Testis (tissue), 2 donors: ENCODE measurements at regions not wholly inside any gene's neighbourhood (a gene's known extent, or its start where the extent isn't known, plus 50 kb on each side); places are given as distances from the start of the nearest gene placed in this dataset.

ENCODE experiments used
- POLR2A ChIP-seq: fragments of 450-650 bp; IDR thresholded peaks from one replicate; pipeline ENCODE4 v1.6.1; 2017; ENCODE audit warnings: antibody characterized with exemption, mild to moderate bottlenecking, moderate library complexity
- TF ChIP-seq, protein P1 (sequence below), 3 experiments: fragments of 450-650 bp in 2 of 3; fragments of 200-600 bp in 1 of 3; sonication (generic) in 1 of 3; IDR thresholded peaks; one replicate each; pipeline ENCODE4 v1.5.1; 2016 to 2019; ENCODE audit warnings: antibody characterized with exemption in 3 of 3, mild to moderate bottlenecking in 2 of 3, moderate library complexity in 1 of 3

DNA sequence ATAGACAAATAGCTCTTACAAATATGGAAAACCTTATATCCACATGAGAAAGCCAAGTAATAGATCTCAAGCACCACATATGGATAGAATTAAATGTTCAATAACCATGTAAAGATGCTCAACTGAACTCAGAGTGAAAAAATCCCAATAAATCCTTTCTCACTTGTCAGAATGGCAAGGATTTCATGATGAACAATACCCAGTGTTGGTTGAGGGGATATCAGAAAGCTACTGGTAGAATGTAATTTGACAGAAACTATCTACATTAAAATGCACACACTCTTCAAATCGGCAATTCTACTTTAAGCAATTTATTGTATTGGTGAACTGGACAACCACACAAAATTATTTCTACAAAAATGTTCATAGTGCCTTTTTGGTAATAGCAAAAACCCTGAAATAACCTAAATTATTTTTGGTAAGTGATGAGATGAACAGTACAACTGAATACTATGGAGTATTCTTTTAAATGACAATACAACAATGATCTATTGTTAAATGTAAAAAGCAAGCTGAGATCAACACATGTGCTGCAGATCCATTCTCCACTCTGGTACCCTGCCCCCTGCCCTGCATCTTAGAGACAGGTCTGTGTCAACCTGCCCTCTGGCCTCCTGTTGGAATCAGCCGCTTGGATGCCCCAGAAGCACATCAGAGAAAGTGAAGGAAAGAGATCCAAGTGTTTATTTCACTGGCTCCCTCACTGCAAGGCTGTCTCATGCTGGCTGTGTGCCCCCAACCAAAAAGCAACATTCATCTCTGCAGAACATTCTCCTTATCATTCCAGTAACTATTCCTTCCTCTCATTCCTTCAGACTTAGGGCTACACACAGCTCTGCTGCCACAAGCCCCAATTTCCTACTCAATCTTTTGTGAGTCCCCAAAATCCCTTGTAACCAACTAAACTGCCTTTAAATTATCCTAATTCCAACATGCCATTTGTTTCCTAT is 442.5 kb downstream of the LRATD1 start:
- no peak for TF ChIP-seq POLR2A
- TF ChIP-seq, protein P1, sequence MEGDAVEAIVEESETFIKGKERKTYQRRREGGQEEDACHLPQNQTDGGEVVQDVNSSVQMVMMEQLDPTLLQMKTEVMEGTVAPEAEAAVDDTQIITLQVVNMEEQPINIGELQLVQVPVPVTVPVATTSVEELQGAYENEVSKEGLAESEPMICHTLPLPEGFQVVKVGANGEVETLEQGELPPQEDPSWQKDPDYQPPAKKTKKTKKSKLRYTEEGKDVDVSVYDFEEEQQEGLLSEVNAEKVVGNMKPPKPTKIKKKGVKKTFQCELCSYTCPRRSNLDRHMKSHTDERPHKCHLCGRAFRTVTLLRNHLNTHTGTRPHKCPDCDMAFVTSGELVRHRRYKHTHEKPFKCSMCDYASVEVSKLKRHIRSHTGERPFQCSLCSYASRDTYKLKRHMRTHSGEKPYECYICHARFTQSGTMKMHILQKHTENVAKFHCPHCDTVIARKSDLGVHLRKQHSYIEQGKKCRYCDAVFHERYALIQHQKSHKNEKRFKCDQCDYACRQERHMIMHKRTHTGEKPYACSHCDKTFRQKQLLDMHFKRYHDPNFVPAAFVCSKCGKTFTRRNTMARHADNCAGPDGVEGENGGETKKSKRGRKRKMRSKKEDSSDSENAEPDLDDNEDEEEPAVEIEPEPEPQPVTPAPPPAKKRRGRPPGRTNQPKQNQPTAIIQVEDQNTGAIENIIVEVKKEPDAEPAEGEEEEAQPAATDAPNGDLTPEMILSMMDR (IDR thresholded peaks at IDR 0.05), result no peak
